ENCODE measurements at regions not wholly inside any gene's neighbourhood (a gene's known extent, or its start where the extent isn't known, plus 50 kb on each side); places are given as distances from the start of the nearest gene placed in this dataset.

DNA sequence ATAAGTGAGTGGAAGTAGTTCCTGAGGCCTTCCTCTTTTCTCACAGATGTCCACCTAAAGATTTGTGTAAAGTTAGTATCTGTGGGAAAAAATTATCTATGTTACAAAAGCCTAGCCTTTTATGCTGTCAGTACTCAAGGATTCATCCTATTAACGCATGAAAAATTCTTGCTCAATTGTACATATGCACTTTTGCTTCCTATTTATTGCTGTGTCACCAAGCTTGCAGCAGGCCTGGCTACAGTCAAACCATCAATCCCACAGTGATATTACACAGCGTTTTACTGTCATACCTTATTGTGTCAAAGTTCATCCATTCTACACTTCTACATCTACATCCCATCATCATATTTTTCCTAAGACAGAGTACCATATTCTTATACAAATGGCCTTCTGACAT is 151.1 kb upstream of the PLN start:
- Histone ChIP-seq H3K4me1 (ENCODE audit: control insufficient read depth, insufficient read depth, low read length) (no peaks in the 10 kb centered on the region), H3K4me3 (ENCODE audit: low read length) (no peak overlapping the region), H3K9ac (ENCODE audit: low read depth, low read length) (no peak overlapping the region), H3K27me3 (ENCODE audit: control insufficient read depth, insufficient read depth, low read length) (no peaks in the 10 kb centered on the region), H3K4me2 (ENCODE audit: low read length) (no peak overlapping the region), H3K36me3 (ENCODE audit: insufficient read depth, low read length) (no peaks in the 10 kb centered on the region), H3K9me3 (replicated peaks; ENCODE audit: low read length) (no peaks in the 10 kb centered on the region)

DNA sequence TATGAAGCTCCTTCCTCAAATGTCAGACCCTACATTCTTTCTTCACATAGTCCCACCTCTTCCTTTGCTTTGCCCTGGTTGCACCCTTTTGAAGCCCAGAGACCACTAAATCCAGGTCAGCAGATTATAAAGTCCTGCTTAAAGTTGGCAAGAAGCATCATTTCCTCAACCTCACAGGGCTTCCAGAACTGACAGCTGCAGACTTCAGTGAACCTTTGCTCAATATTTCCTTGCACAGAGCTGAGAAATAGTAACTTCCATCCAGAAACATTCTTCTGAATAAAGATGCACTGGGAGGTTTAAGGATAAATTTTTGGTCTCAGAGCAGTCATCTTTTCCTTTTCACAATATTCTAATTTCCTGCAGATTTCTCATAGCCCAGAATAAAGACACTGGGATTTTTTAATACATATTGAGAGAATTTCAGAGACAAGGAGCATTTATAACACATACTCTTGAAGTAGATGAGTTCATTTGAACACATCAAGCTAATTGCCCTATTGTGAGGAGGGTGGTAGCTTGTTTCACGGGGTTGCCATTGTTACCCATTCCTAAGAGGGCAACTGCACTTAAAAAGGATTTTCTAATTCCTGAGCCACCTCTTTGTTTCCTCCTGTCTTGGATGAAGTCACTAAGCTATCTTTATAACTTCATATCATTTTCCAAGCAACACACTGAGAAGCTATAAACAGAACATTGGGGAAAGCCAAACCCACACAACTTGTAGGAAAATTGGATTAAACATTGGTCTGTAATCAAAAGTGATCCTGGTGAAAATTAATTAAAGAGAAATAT is 150.2 kb upstream of the PLN start:
- no peak overlapping the region for H3K4me3 ChIP-seq (ENCODE audit: low read length)
- no peaks in the 10 kb centered on the region for H3K9me3 ChIP-seq (replicated peaks; ENCODE audit: low read length)
- H3K36me3 ChIP-seq (ENCODE audit: insufficient read depth, low read length) = no peaks in the 10 kb centered on the region
- no peaks in the 10 kb centered on the region for H3K27me3 ChIP-seq (ENCODE audit: control insufficient read depth, insufficient read depth, low read length)
- H3K4me1 ChIP-seq (ENCODE audit: control insufficient read depth, insufficient read depth, low read length) = no peaks in the 10 kb centered on the region
- no peak overlapping the region for H3K4me2 ChIP-seq (ENCODE audit: low read length)
- no peak overlapping the region for H3K9ac ChIP-seq (ENCODE audit: low read depth, low read length)

DNA sequence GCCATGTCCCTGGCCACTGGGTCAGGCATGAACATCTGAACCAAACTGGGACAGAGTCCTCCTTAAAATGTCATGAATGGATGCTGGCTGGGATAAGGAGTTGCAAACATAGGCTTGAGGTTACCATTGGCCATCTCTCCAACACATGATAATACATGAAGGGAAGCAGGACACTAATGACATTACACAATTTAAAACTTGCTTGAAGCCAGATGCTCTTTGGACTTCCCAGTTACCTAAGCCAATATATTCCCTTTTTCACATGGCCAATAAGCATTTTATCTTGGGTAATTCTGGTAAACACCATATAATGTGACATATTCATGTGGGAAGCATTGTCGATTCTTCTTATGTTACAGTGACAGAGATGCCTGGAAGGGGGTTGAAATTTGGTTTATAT is 148.0 kb upstream of the PLN start:
- no peaks in the 10 kb centered on the region for H3K27me3 ChIP-seq (ENCODE audit: control insufficient read depth, insufficient read depth, low read length)
- H3K9me3 ChIP-seq (replicated peaks; ENCODE audit: low read length) = no peaks in the 10 kb centered on the region
- no peaks in the 10 kb centered on the region for H3K4me1 ChIP-seq (ENCODE audit: control insufficient read depth, insufficient read depth, low read length)
- no peak overlapping the region for H3K4me2 ChIP-seq (ENCODE audit: low read length)
- no peaks in the 10 kb centered on the region for H3K36me3 ChIP-seq (ENCODE audit: insufficient read depth, low read length)
- H3K9ac ChIP-seq (ENCODE audit: low read depth, low read length) = no peak overlapping the region
- no peak overlapping the region for H3K4me3 ChIP-seq (ENCODE audit: low read length)

- Histone ChIP-seq H3K4me2 (ENCODE audit: low read length) (no peak overlapping the region), H3K9me3 (replicated peaks; ENCODE audit: low read length) (no peaks in the 10 kb centered on the region), H3K4me1 (ENCODE audit: control insufficient read depth, insufficient read depth, low read length) (no peaks in the 10 kb centered on the region), H3K27me3 (ENCODE audit: control insufficient read depth, insufficient read depth, low read length) (no peaks in the 10 kb centered on the region), H3K9ac (ENCODE audit: low read depth, low read length) (no peak overlapping the region), H3K4me3 (ENCODE audit: low read length) (no peak overlapping the region), H3K36me3 (ENCODE audit: insufficient read depth, low read length) (no peaks in the 10 kb centered on the region)
These were observed 147.5 kb upstream of the PLN start for GRCh38 chr6:118400582-118400981.

GRCh38 chr6:118401325-118401975 is 146.6 kb upstream of the PLN start:
- no peak overlapping the region for H3K9ac ChIP-seq (ENCODE audit: low read depth, low read length)
- no peaks in the 10 kb centered on the region for H3K27me3 ChIP-seq (ENCODE audit: control insufficient read depth, insufficient read depth, low read length)
- H3K4me2 ChIP-seq (ENCODE audit: low read length) = no peak overlapping the region
- H3K36me3 ChIP-seq (ENCODE audit: insufficient read depth, low read length) = no peaks in the 10 kb centered on the region
- H3K4me1 ChIP-seq (ENCODE audit: control insufficient read depth, insufficient read depth, low read length) = no peaks in the 10 kb centered on the region
- H3K9me3 ChIP-seq (replicated peaks; ENCODE audit: low read length) = no peaks in the 10 kb centered on the region
- no peak overlapping the region for H3K4me3 ChIP-seq (ENCODE audit: low read length)

DNA sequence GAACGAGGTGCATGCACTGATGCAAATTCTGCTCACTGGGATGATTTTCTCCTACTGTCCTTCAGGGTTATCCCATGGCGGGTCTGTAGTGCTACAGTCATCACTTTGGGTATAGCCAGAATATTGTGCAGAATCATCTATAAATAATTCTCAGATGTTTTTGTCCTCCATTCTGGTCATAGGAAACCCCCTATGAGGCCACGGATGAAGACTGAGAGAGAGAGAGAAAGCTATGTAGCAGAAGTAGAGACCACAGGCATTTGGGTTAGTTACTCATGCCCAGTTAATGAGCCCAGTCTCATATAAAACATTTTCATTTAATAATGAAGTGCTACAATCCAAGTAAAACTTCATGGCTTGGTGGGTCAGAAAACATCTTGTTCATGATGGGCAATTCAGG is 145.1 kb upstream of the PLN start:
- Histone ChIP-seq H3K4me2 (ENCODE audit: low read length) (no peak overlapping the region), H3K4me1 (ENCODE audit: control insufficient read depth, insufficient read depth, low read length) (no peaks in the 10 kb centered on the region), H3K27me3 (ENCODE audit: control insufficient read depth, insufficient read depth, low read length) (no peaks in the 10 kb centered on the region), H3K4me3 (ENCODE audit: low read length) (no peak overlapping the region), H3K9ac (ENCODE audit: low read depth, low read length) (no peak overlapping the region), H3K36me3 (ENCODE audit: insufficient read depth, low read length) (no peaks in the 10 kb centered on the region), H3K9me3 (replicated peaks; ENCODE audit: low read length) (no peaks in the 10 kb centered on the region)

GRCh38 chr6:118408863-118409262 is 139.2 kb upstream of the PLN start:
- H3K9me3 ChIP-seq (replicated peaks; ENCODE audit: low read length) = no peaks in the 10 kb centered on the region
- no peaks in the 10 kb centered on the region for H3K4me1 ChIP-seq (ENCODE audit: control insufficient read depth, insufficient read depth, low read length)
- no peak overlapping the region for H3K4me2 ChIP-seq (ENCODE audit: low read length)
- no peak overlapping the region for H3K9ac ChIP-seq (ENCODE audit: low read depth, low read length)
- H3K27me3 ChIP-seq (ENCODE audit: control insufficient read depth, insufficient read depth, low read length) = no peaks in the 10 kb centered on the region
- H3K36me3 ChIP-seq (ENCODE audit: insufficient read depth, low read length) = no peaks in the 10 kb centered on the region
- no peak overlapping the region for H3K4me3 ChIP-seq (ENCODE audit: low read length)

- no peaks in the 10 kb centered on the region for H3K36me3 ChIP-seq (ENCODE audit: insufficient read depth, low read length)
- H3K4me1 ChIP-seq (ENCODE audit: control insufficient read depth, insufficient read depth, low read length) = no peaks in the 10 kb centered on the region
- no peaks in the 10 kb centered on the region for H3K9me3 ChIP-seq (replicated peaks; ENCODE audit: low read length)
- no peak overlapping the region for H3K4me3 ChIP-seq (ENCODE audit: low read length)
- H3K4me2 ChIP-seq (ENCODE audit: low read length) = no peak overlapping the region
- no peak overlapping the region for H3K9ac ChIP-seq (ENCODE audit: low read depth, low read length)
- no peaks in the 10 kb centered on the region for H3K27me3 ChIP-seq (ENCODE audit: control insufficient read depth, insufficient read depth, low read length)
These were observed 138.1 kb upstream of the PLN start for GRCh38 chr6:118410001-118410400.
